GM23338 (cell line): ENCODE measurements at regions not wholly inside any gene's neighbourhood (a gene's known extent, or its start where the extent isn't known, plus 50 kb on each side); places are given as distances from the start of the nearest gene placed in this dataset.
"Not testable (repeated sequence)": the region's sequence is repeated elsewhere in the genome, so short reads cannot be mapped to it uniquely, and the experiment has no call there.

ENCODE experiments used
- ATAC-seq: fragments of 200-7000 bp; cut with Tn5 transposase; 3 replicates; pipeline ENCODE4 v1.9.1; 2020
- DNase-seq: peaks from one replicate; pipeline ENCODE4 v3.0.0-alpha.2; 2015; ENCODE audit warnings: low spot score
- H2AFZ ChIP-seq: fragments of 200-600 bp; sonication (generic); 2 replicates; pipeline ENCODE4 v1.8.0; 2016; ENCODE audit warnings: antibody characterized with exemption, mild to moderate bottlenecking, moderate library complexity
- H3F3A ChIP-seq: fragments of 200-600 bp; sonication (generic); replicated peaks from 2 replicates; pipeline ENCODE4 v1.8.0; 2017; ENCODE audit warnings: antibody characterized with exemption, mixed run types, low read depth
- H3K27ac ChIP-seq: fragments of 200-600 bp; sonication (generic); 2 replicates; pipeline ENCODE4 v1.6.1; 2016; ENCODE audit warnings: low read depth
- H3K27me3 ChIP-seq: fragments of 200-600 bp; sonication (generic); 2 replicates; pipeline ENCODE4 v1.8.0; 2016; ENCODE audit warnings: mild to moderate bottlenecking, mixed run types, moderate library complexity; ENCODE audit not compliant: insufficient read depth
- H3K36me3 ChIP-seq: fragments of 200-600 bp; sonication (generic); 2 replicates; pipeline ENCODE4 v1.8.0; 2016; ENCODE audit warnings: mild to moderate bottlenecking; ENCODE audit not compliant: insufficient read depth
- H3K4me1 ChIP-seq: fragments of 200-600 bp; sonication (generic); 2 replicates; pipeline ENCODE4 v1.8.0; 2016; ENCODE audit warnings: mild to moderate bottlenecking, moderate library complexity; ENCODE audit not compliant: insufficient read depth
- H3K4me2 ChIP-seq: fragments of 200-600 bp; sonication (generic); 2 replicates; pipeline ENCODE4 v1.7.1; 2017; ENCODE audit warnings: mixed run types
- H3K4me3 ChIP-seq: fragments of 200-600 bp; sonication (generic); 2 replicates; pipeline ENCODE4 v1.6.1; 2016; ENCODE audit warnings: mixed run types
- H3K79me2 ChIP-seq: fragments of 200-600 bp; sonication (generic); replicated peaks from 2 replicates; pipeline ENCODE4 v1.8.0; 2017; ENCODE audit warnings: mild to moderate bottlenecking; ENCODE audit not compliant: insufficient read depth
- H3K9me2 ChIP-seq: fragments of 200-600 bp; sonication (generic); 2 replicates; pipeline ENCODE4 v1.8.0; 2017; ENCODE audit not compliant: insufficient read depth
- H4K20me1 ChIP-seq: fragments of 200-600 bp; sonication (generic); replicated peaks from 2 replicates; pipeline ENCODE4 v1.8.0; 2017; ENCODE audit warnings: mild to moderate bottlenecking; ENCODE audit not compliant: insufficient read depth
- H3K27ac Mint-ChIP-seq: 2 replicates; pipeline ENCODE4 v1.8.0; 2020; ENCODE audit warnings: inconsistent platforms, mild to moderate bottlenecking, moderate library complexity, mixed read lengths
- H3K27me3 Mint-ChIP-seq: 3 replicates; pipeline ENCODE4 v1.8.0; 2022; ENCODE audit warnings: low read depth, mild to moderate bottlenecking, moderate library complexity, mixed read lengths, inconsistent platforms; ENCODE audit not compliant: insufficient read depth, poor library complexity
- H3K36me3 Mint-ChIP-seq: 3 replicates; pipeline ENCODE4 v1.8.0; 2021; ENCODE audit warnings: low read depth, mild to moderate bottlenecking, inconsistent platforms, moderate library complexity, mixed read lengths
- H3K4me1 Mint-ChIP-seq: 3 replicates; pipeline ENCODE4 v1.8.0; 2020; ENCODE audit warnings: mild to moderate bottlenecking, inconsistent platforms, mixed read lengths
- H3K4me3 Mint-ChIP-seq: 3 replicates; pipeline ENCODE4 v1.8.0; 2021; ENCODE audit warnings: moderate library complexity, mild to moderate bottlenecking, inconsistent platforms, mixed read lengths
- H3K9me3 Mint-ChIP-seq: 3 replicates; pipeline ENCODE4 v1.8.0; 2020; ENCODE audit warnings: moderate library complexity, mild to moderate bottlenecking, inconsistent platforms, mixed read lengths
- CTCF ChIP-seq, 2 experiments: fragments of 200-600 bp in 1 of 2; sonication (generic) in 1 of 2; conservative IDR thresholded peaks; 2 replicates each; pipeline versions ENCODE4 v1.5.1 to v1.6.1; 2016 to 2017; ENCODE audit warnings: antibody characterized with exemption in 2 of 2, low read depth in 2 of 2, mild to moderate bottlenecking in 2 of 2, moderate library complexity in 1 of 2

DNA sequence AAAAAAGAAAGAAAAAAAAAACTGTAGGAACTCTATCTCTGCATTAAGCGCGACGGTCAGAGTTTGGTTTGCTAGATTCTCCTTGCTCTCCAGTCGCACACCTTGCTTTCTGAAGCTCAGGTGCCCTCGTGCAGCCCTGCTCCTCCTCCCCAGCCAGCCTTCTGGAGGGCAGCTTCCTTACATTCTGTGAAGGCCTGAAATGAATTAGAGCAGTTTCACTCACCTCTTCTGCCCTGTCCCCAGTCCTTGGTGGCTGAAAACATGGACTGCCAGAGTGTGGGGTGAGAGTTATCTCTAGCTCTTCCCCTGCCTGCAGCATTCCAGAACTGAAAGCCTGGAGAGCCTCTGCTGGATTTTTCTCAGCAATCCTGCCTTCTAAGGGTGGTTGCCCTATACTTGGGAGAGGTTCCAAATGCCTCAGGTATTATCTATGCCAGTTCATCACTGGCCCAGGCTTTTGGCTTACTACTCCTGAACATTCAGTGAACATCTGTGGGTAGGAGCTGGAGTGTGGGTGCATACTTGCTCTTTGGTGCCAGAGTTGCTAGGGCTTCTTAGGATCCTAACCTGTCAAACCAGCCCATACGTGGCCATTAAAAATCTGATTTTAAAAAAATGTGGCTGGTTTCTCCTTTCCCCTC, 89.5 kb downstream of the SYT15 start:
- not testable (repeated sequence) for ATAC-seq, DNase-seq, H2AFZ ChIP-seq, H3K9me3 Mint-ChIP-seq, H3K9me2 ChIP-seq, H3K4me1 ChIP-seq, H3K4me3 ChIP-seq, H3K4me1 Mint-ChIP-seq, H3K27me3 Mint-ChIP-seq, H3F3A ChIP-seq, H3K4me3 Mint-ChIP-seq, H3K4me2 ChIP-seq, H4K20me1 ChIP-seq, H3K27ac ChIP-seq, H3K36me3 Mint-ChIP-seq, H3K27me3 ChIP-seq, H3K36me3 ChIP-seq, H3K79me2 ChIP-seq, H3K27ac Mint-ChIP-seq

GRCh38 chr10:46677836-46678435, 99.0 kb downstream of the SYT15 start:
- not testable (repeated sequence) for H3K9me2 ChIP-seq, H3K27me3 Mint-ChIP-seq, H3K4me3 ChIP-seq, H3K36me3 Mint-ChIP-seq, H3K4me2 ChIP-seq, H3K36me3 ChIP-seq, ATAC-seq, H3K27me3 ChIP-seq, DNase-seq, H3K79me2 ChIP-seq, H3K4me3 Mint-ChIP-seq, H3K4me1 ChIP-seq, H3K9me3 Mint-ChIP-seq, H3K27ac Mint-ChIP-seq, H3F3A ChIP-seq, H3K27ac ChIP-seq, H3K4me1 Mint-ChIP-seq, H4K20me1 ChIP-seq, H2AFZ ChIP-seq

GRCh38 chr10:46691397-46691796, 112.5 kb downstream of the SYT15 start:
- not testable (repeated sequence) for H3K27ac ChIP-seq, H3K79me2 ChIP-seq, H3K27ac Mint-ChIP-seq, H3K9me3 Mint-ChIP-seq, H3K27me3 ChIP-seq, H3K36me3 ChIP-seq, DNase-seq, H3K27me3 Mint-ChIP-seq, H3F3A ChIP-seq, H3K36me3 Mint-ChIP-seq, H4K20me1 ChIP-seq, H3K4me3 Mint-ChIP-seq, H3K4me3 ChIP-seq, H3K9me2 ChIP-seq, ATAC-seq, H3K4me1 Mint-ChIP-seq, H2AFZ ChIP-seq, H3K4me1 ChIP-seq, H3K4me2 ChIP-seq

- H3K79me2 ChIP-seq, H3F3A ChIP-seq, H3K4me3 ChIP-seq, H3K4me3 Mint-ChIP-seq, H3K36me3 ChIP-seq, H4K20me1 ChIP-seq, H2AFZ ChIP-seq, H3K4me2 ChIP-seq, ATAC-seq, H3K4me1 Mint-ChIP-seq, H3K27ac ChIP-seq, H3K9me2 ChIP-seq, H3K4me1 ChIP-seq, H3K27me3 ChIP-seq, H3K27ac Mint-ChIP-seq, H3K9me3 Mint-ChIP-seq, H3K27me3 Mint-ChIP-seq, H3K36me3 Mint-ChIP-seq, DNase-seq: not testable (repeated sequence)
- 0 out of 4 replicates have a peak, but pooled peaks of 1 of the 2 experiments have one; percentile 12 for TF ChIP-seq CTCF (conservative IDR thresholded peaks at IDR 0.05; ENCODE audit: low read depth in 2 of 2)
These were observed 114.3 kb downstream of the SYT15 start for GRCh38 chr10:46693218-46693617.

DNA sequence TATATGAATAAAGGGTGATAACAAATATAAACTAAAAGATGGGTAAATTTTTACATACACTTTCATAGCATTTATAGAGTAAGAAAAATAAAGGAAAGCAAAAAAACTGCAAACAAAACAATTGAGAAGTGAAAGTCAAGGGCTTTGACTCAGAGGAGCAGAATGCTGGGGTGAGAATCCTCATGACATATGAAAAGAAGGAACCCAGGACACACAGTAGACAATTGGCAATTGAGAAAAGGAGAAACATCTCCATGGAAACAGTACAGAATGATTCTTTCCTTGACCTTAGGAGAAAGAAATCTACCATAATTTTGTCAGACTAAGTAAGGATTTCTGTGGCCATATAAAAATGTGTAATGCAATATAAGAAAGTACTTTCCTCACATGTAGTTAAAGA, 138.3 kb downstream of the SYT15 start:
- H3K27me3 ChIP-seq, H3K36me3 Mint-ChIP-seq, H2AFZ ChIP-seq, H3K4me1 Mint-ChIP-seq, ATAC-seq, H3K79me2 ChIP-seq, H3K4me1 ChIP-seq, H3K4me3 ChIP-seq, H3F3A ChIP-seq, H3K27me3 Mint-ChIP-seq, H3K4me2 ChIP-seq, DNase-seq, H3K27ac Mint-ChIP-seq, H3K27ac ChIP-seq, H3K36me3 ChIP-seq, H3K4me3 Mint-ChIP-seq, H4K20me1 ChIP-seq, H3K9me3 Mint-ChIP-seq, H3K9me2 ChIP-seq: not testable (repeated sequence)

- H3K79me2 ChIP-seq, H3K9me3 Mint-ChIP-seq, H3K4me1 ChIP-seq, H3K27ac Mint-ChIP-seq, H3K27me3 Mint-ChIP-seq, H3K36me3 Mint-ChIP-seq, H3K36me3 ChIP-seq, H3K4me1 Mint-ChIP-seq, H3K9me2 ChIP-seq, H3F3A ChIP-seq, H3K27ac ChIP-seq, H3K4me3 ChIP-seq, H4K20me1 ChIP-seq, ATAC-seq, H3K4me3 Mint-ChIP-seq, H3K27me3 ChIP-seq, H2AFZ ChIP-seq, H3K4me2 ChIP-seq, DNase-seq: not testable (repeated sequence)
These were observed 139.1 kb downstream of the SYT15 start for GRCh38 chr10:46718014-46718413.
